GM21381 (cell line): ENCODE measurements at regions not wholly inside any gene's neighbourhood (a gene's known extent, or its start where the extent isn't known, plus 50 kb on each side); places are given as distances from the start of the nearest gene placed in this dataset.
"Not testable (repeated sequence)": the region's sequence is repeated elsewhere in the genome, so short reads cannot be mapped to it uniquely, and the experiment has no call there.

Experiments
- ATAC-seq: cut with Tn5 transposase; IDR thresholded peaks from one replicate; pipeline ENCODE4 v1.9.1; 2021; ENCODE audit warnings: mild to moderate bottlenecking, moderate library complexity; ENCODE audit not compliant: unreplicated experiment

GRCh38 chr4:27119239-27119638, 258.6 kb downstream of the STIM2 start:
- ATAC-seq = no peak

DNA sequence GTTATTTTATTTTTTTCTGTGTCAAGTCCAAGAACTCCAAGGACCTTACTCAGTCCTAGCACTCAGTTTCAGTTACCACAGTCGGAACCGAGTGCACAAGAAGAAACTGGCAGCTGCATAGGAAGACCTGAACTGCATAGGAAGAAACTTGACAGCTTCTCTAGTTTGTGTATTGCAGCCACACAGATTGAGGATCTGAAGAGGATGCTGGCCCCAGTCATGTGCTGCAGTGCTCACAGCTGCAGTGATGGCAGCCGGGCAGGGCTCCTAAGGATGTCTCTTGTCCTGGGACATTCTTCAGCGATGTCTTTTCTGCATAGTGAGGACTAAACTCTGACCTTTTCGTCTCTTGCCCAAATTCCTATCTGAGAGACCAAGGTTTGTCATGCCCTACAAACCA, 261.2 kb downstream of the STIM2 start:
- no peak for ATAC-seq

GRCh38 chr4:27123123-27123768, 262.6 kb downstream of the STIM2 start:
- ATAC-seq = no peak

DNA sequence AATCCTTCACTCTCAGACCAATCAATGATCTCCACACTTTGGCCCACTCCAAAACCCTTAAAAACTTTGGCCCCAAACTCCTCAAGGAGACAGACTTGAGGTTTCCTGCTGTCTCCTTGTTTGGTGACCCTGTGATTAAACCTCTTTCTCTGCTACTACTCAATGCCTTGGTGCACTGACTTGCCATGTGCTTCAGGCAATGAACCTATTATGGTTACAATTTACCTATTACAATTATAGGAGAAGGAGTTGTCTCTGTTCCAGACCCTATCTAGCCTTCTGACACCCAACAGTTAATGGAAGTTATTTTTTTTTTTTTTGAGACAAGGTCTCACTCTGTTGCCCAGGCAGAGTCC, 263.1 kb downstream of the STIM2 start:
- ATAC-seq = no peak

- not testable (repeated sequence) for ATAC-seq
These were observed 266.3 kb downstream of the STIM2 start for GRCh38 chr4:27126895-27127294.

DNA sequence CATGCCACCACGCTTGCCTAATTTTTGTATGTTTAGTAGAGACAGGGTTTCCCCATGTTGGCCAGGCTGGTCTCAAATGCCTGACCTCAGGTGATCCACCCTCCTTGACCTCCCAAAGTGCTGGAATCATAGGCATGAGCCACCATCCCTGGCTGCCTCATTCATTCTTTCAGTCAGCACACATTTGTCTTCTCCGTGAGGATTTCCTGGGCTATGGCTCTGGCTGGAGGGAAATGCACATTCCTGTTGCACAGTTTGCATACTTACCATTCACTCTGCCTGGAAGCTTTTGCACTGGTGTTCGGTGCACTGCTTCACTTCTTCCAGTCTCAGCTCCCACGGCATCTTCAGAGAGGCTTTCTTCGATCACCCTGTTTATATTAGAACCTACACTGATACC, 267.8 kb downstream of the STIM2 start:
- no peak for ATAC-seq

- no peak for ATAC-seq
These were observed 269.3 kb downstream of the STIM2 start for GRCh38 chr4:27129871-27130366.

DNA sequence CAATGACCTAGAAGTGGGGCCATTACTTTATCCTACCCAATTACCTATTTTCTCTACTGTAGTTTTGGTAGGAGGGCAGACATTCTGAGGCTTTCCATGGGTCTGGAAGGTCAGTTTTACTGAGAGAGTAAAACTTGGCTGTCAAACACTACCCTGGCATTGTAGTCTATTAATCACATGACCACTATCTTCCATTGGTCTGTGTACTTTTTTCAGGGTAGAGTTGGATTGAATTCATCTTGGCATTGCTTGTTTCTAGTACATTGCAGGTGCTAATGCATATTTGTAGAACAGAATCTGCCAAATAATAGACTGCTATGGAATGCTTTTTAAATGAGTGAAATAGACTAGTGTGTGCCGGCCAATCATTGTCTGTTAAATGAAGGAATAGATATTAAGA, 271.9 kb downstream of the STIM2 start:
- ATAC-seq = no peak

GRCh38 chr4:27140486-27140885, 279.8 kb downstream of the STIM2 start:
- no peak for ATAC-seq

GRCh38 chr4:27141530-27141929, 280.9 kb downstream of the STIM2 start:
- no peak for ATAC-seq

- ATAC-seq = no peak
These were observed 282.2 kb downstream of the STIM2 start for GRCh38 chr4:27142841-27143240.

- no peak for ATAC-seq
These were observed 285.0 kb downstream of the STIM2 start for GRCh38 chr4:27145597-27145996.

- ATAC-seq = no peak
These were observed 287.7 kb downstream of the STIM2 start for GRCh38 chr4:27148211-27148895.

DNA sequence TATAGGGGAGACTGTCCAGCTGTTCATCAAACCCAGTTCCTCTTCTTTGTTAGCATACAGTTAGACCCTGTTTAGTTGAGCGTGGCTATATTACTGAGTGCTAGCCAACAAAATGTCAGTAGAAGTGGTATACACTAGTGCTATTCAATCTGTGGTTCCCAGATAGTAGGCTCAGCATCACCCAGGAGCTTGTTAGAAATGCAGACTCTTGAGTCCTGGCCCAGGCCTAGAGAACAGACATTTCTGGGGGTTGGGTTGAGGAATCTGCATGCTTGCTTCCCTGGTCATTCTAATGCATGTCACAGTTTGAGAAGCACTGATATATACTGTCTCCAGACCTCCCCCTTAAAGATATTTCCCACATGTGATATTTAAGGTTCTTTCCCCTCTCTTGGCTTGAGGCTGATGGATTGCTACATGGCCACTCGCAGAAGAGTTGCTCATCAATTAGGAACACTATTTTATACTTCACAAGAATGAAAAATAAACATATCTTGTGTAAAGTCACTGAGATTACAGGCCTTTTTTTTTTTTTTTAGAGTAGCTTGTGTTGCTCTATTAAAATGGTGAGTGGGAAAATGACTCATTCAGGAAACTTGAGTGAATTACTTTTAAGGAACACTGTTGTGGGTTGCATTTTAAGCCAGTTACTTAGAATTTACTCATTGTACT, 289.0 kb downstream of the STIM2 start:
- no peak for ATAC-seq

GRCh38 chr4:27152703-27153102, 292.1 kb downstream of the STIM2 start:
- ATAC-seq = no peak

DNA sequence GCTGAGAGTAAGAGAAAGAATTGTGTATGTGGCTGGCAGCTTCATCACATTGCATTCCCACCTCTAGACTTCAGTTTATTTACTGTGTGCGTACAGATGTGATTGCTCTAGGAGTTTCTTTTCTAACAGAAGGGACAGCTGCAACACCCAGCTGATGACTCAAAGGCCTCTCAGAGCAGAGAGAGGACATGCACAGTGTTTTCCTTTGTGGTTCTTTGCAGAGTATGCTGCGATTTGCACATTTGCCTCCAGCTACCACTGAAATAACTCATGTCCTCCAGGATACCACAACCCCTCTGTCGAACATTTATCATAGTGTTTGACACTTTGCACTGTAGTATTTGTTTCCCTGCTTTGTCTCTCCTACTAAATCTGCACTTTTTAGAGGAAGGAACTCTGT, 294.1 kb downstream of the STIM2 start:
- ATAC-seq = no peak

GRCh38 chr4:27161191-27161590, 300.6 kb downstream of the STIM2 start:
- no peak for ATAC-seq

- no peak for ATAC-seq
These were observed 308.1 kb downstream of the STIM2 start for GRCh38 chr4:27168783-27169182.

DNA sequence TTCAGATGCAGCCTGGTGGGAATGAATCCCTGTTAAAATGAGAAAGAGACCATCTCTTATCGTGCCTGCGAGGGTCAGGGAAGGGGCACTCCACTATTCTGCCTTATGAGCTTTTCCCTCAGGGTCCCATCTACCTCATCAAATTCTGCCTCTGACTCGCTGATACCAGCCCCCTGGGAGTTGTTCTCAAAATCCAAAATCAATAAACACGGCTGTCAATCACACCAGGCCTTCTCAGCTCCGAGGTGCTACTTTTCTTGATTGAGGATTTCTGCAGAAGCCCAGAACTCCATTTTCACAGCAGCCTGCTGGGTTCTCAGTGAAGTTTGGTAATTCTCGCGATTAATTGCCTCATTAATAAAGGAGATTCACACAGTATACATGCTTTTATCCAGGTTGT, 312.6 kb downstream of the STIM2 start:
- no peak for ATAC-seq

DNA sequence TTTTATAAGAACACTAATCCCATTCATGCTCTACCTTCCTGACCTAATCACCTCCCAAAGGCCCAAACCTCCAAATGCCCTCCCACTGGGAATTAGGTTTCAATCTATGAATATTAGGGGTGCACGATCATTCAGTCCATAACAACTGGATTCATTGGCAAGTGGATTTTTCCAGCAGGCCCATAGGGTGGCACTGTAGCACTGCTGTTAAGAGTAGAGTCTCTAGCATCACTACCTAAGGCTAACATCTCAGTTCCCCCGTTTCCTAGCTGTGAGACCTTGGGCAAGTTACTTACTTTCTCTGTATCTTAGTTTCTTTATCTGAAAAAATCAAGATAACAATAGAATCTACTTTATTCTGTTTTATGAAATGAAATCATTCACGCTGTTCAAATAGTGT, 315.8 kb downstream of the STIM2 start:
- no peak for ATAC-seq

DNA sequence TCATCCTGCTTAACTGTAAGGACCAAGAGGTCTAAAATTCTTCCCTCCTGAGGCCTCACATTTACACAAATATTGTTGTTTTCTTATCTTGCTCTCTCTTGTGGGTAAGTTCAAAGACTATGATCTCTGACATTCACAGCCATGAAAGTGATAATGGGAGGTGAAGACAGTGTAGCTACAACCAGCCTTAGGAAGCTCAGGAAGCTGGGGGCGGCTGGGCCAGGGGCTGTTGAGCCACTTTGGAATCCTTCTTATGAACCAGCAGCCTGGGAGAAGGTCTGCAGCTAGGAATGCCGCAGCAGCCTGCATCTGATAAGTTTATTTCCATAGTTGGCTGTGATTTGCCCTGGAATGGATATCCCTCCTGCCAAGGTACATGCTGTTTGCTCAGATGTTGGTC, 316.2 kb downstream of the STIM2 start:
- ATAC-seq = no peak

DNA sequence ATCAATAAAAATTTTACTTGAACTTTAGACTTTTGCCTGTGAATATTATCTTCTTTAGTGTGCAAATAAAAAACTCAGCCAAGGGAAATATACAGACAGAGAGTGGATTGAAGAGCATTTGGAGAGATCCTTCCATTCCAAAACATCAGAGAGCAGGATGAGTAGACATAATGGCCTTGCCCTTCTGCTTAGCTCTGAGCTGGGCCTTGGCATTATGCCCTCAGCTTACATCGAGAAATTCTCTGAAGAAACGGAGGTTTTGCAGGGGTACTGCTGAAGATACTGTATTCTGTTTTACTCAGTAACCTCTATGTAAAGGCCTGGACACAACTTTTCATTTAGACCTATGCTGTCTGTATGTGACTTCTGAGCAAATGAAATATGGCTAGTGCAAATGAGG, 317.4 kb downstream of the STIM2 start:
- no peak for ATAC-seq
